SK-N-SH treated with all-trans-retinoic acid at 6 μM for 48 hours (cell line): ENCODE measurements at regions not wholly inside any gene's neighbourhood (a gene's known extent, or its start where the extent isn't known, plus 50 kb on each side); places are given as distances from the start of the nearest gene placed in this dataset.

ENCODE experiments used
- ATAC-seq: fragments of 200-7000 bp; cut with Tn5 transposase; 3 replicates; pipeline ENCODE4 v1.9.1; 2020; ENCODE audit warnings: mild to moderate bottlenecking, moderate library complexity
- CSDC2 ChIP-seq: fragments of 250-450 bp; sonication (Bioruptor Pico); IDR thresholded peaks from 2 replicates; pipeline ENCODE4 v1.5.0; 2020; ENCODE audit warnings: mild to moderate bottlenecking, moderate library complexity
- CSRNP3 ChIP-seq: fragments of 250-450 bp; sonication (Bioruptor Pico); IDR thresholded peaks from 2 replicates; pipeline ENCODE4 v1.5.1; 2021; ENCODE audit warnings: mild to moderate bottlenecking, moderate library complexity
- GLIS3 ChIP-seq: fragments of 250-450 bp; sonication (Bioruptor Pico); IDR thresholded peaks from 2 replicates; pipeline ENCODE4 v1.5.0; 2020; ENCODE audit warnings: mild to moderate bottlenecking, moderate library complexity
- ISL1 ChIP-seq: fragments of 250-450 bp; sonication (Bioruptor Pico); IDR thresholded peaks from 2 replicates; pipeline ENCODE4 v2.1.2; 2022; ENCODE audit warnings: mild to moderate bottlenecking, moderate library complexity
- PATZ1 ChIP-seq: fragments of 250-450 bp; sonication (Bioruptor Pico); IDR thresholded peaks from 2 replicates; pipeline ENCODE4 v1.8.0; 2020; ENCODE audit warnings: mild to moderate bottlenecking, moderate library complexity, borderline replicate concordance
- PPARA ChIP-seq: fragments of 250-450 bp; sonication (Bioruptor Pico); IDR thresholded peaks from 2 replicates; pipeline ENCODE4 v1.5.0; 2020; ENCODE audit warnings: mild to moderate bottlenecking, borderline replicate concordance
- RARB ChIP-seq: fragments of 250-450 bp; sonication (Bioruptor Pico); IDR thresholded peaks from 2 replicates; pipeline ENCODE4 v1.8.0; 2021; ENCODE audit warnings: mild to moderate bottlenecking, moderate library complexity
- SNAI2 ChIP-seq: fragments of 250-450 bp; sonication (Bioruptor Pico); IDR thresholded peaks from 2 replicates; pipeline ENCODE4 v1.5.0; 2020; ENCODE audit warnings: mild to moderate bottlenecking, moderate library complexity
- TOX ChIP-seq: fragments of 250-450 bp; sonication (Bioruptor Pico); IDR thresholded peaks from 2 replicates; pipeline ENCODE4 v1.8.0; 2021; ENCODE audit warnings: mild to moderate bottlenecking, moderate library complexity, borderline replicate concordance
- ZC3H10 ChIP-seq: fragments of 250-450 bp; sonication (Bioruptor Pico); IDR thresholded peaks from 2 replicates; pipeline ENCODE4 v1.5.1; 2021; ENCODE audit warnings: mild to moderate bottlenecking, moderate library complexity
- ZFP30 ChIP-seq: fragments of 450-650 bp; formaldehyde crosslinking; IDR thresholded peaks from 2 replicates; pipeline ENCODE4 v1.5.0; 2022; ENCODE audit warnings: mild to moderate bottlenecking, moderate library complexity
- ZNF565 ChIP-seq: fragments of 450-650 bp; formaldehyde crosslinking; conservative IDR thresholded peaks from 2 replicates; pipeline ENCODE4 v1.5.0; 2020; ENCODE audit warnings: low read depth, mild to moderate bottlenecking, moderate library complexity
- ZNF70 ChIP-seq: fragments of 450-650 bp; formaldehyde crosslinking; IDR thresholded peaks from 2 replicates; pipeline ENCODE4 v1.5.0; 2020; ENCODE audit warnings: mild to moderate bottlenecking, moderate library complexity
- ZNF8 ChIP-seq: fragments of 450-650 bp; formaldehyde crosslinking; IDR thresholded peaks from 2 replicates; pipeline ENCODE4 v1.5.0; 2020; ENCODE audit warnings: mild to moderate bottlenecking, moderate library complexity
- TF ChIP-seq, protein P1 (sequence below): fragments of 250-450 bp; sonication (Bioruptor Pico); IDR thresholded peaks from 2 replicates; pipeline ENCODE4 v1.8.0; 2021; ENCODE audit warnings: low read depth, mild to moderate bottlenecking, moderate library complexity, borderline replicate concordance
- TF ChIP-seq, protein P2 (sequence below): fragments of 250-450 bp; sonication (Bioruptor Pico); IDR thresholded peaks from 2 replicates; pipeline ENCODE4 v1.5.0; 2020; ENCODE audit warnings: mild to moderate bottlenecking, moderate library complexity

DNA sequence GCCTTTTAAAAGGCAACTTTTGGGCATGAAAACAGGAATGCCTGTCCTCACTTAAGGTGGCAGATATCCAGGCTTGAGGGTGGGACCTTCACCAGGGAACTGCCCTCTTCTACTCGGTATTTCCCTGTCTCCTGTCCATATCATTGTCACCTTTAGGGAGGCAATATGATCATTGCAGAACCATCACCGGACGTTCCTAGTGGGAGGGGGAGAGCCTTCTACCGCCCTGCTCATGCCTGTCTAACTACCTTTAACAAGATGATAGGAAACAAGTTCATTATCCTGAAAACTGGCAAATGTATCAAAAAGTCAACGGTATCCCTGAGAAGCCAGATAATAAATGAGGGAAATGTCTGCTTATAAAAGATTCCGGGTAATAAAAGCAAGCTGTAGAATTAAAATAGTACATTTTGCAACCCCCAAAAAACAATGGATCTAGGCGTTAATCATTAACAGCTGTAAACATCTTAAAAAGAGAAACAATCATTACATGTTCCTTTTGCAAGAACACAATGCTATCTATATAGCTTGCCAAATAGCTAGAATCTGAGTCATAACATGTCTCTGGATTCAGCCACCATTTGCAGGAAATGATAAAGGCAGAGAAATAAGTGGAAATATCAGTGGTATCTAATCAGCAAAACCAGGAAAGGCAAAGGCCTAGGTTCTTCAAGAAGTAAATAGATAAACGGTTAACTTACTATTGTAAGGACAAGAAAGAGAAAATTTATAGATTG lies 852.9 kb upstream of the ADGRL4 start:
- peak; percentile 71 for ATAC-seq
- no peak for TF ChIP-seq ZC3H10 (CRISPR knock-in tag)
- peak; percentile 51 for TF ChIP-seq ISL1 (CRISPR knock-in tag)

DNA sequence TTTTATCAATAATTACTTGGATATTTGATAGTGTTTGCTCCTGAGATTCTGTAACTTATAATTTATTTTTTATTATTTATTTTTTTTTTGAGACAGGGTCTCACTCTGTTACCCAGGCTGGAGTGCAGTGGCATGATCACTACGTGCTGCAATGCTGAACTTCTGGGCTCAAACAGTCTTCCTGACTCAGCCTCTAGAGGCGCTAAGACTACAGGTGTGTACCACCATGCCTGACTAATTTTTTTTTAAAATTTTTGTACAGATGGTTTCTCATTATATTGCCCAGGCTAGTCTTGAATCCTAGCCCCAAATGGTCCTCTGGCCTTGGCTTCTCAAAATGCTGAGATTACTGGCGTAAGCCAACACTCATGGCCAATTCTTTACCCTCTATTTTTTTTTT lies 845.5 kb upstream of the ADGRL4 start:
- TF ChIP-seq ZNF8 (CRISPR knock-in tag): no peak
- no peak for TF ChIP-seq ZNF565 (CRISPR knock-in tag)
- TF ChIP-seq RARB (CRISPR knock-in tag): no peak
- TF ChIP-seq CSDC2 (CRISPR knock-in tag): no peak
- TF ChIP-seq, protein P1, sequence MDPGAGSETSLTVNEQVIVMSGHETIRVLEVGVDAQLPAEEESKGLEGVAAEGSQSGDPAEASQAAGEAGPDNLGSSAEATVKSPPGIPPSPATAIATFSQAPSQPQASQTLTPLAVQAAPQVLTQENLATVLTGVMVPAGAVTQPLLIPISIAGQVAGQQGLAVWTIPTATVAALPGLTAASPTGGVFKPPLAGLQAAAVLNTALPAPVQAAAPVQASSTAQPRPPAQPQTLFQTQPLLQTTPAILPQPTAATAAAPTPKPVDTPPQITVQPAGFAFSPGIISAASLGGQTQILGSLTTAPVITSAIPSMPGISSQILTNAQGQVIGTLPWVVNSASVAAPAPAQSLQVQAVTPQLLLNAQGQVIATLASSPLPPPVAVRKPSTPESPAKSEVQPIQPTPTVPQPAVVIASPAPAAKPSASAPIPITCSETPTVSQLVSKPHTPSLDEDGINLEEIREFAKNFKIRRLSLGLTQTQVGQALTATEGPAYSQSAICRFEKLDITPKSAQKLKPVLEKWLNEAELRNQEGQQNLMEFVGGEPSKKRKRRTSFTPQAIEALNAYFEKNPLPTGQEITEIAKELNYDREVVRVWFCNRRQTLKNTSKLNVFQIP (CRISPR knock-in tag): no peak
- ATAC-seq: no peak

DNA sequence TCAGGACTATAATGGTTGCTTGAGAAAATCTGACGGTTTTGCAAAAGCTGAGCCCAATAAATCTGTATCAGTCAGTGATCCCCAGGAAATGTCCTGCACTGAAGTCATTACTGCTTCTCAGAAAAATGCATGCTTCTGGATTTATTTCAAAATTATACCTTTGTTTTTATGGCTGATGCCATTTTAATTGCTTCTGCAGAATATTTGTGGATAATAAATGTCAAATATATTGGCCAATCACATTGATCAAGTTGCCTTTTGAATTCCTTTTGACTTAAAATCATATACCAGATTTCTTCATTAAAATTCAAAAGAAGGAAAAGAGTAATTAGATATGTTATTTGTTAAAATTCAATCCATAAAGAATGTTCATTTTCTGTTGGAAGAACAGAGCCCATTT lies 842.9 kb upstream of the ADGRL4 start:
- TF ChIP-seq ZC3H10 (CRISPR knock-in tag): peak; percentile 24; the same call in 1 of the 2 replicates
- TF ChIP-seq ZNF565 (CRISPR knock-in tag): no peak
- no peak for TF ChIP-seq PPARA (CRISPR knock-in tag)
- peak; percentile 31; the same call in 1 of the 2 replicates for TF ChIP-seq CSRNP3 (CRISPR knock-in tag)
- TF ChIP-seq ZFP30: no peak
- no peak for TF ChIP-seq CSDC2 (CRISPR knock-in tag)
- peak; percentile 92 for TF ChIP-seq ISL1 (CRISPR knock-in tag)
- TF ChIP-seq, protein P1 (CRISPR knock-in tag): no peak
- TF ChIP-seq SNAI2 (CRISPR knock-in tag): no peak
- no peak for TF ChIP-seq RARB (CRISPR knock-in tag)
- TF ChIP-seq GLIS3 (CRISPR knock-in tag): no peak
- ATAC-seq: no peak

GRCh38 chr1:79848316-79848715 lies 841.8 kb upstream of the ADGRL4 start:
- ATAC-seq: no peak
- TF ChIP-seq SNAI2 (CRISPR knock-in tag): no peak
- TF ChIP-seq, protein P2, sequence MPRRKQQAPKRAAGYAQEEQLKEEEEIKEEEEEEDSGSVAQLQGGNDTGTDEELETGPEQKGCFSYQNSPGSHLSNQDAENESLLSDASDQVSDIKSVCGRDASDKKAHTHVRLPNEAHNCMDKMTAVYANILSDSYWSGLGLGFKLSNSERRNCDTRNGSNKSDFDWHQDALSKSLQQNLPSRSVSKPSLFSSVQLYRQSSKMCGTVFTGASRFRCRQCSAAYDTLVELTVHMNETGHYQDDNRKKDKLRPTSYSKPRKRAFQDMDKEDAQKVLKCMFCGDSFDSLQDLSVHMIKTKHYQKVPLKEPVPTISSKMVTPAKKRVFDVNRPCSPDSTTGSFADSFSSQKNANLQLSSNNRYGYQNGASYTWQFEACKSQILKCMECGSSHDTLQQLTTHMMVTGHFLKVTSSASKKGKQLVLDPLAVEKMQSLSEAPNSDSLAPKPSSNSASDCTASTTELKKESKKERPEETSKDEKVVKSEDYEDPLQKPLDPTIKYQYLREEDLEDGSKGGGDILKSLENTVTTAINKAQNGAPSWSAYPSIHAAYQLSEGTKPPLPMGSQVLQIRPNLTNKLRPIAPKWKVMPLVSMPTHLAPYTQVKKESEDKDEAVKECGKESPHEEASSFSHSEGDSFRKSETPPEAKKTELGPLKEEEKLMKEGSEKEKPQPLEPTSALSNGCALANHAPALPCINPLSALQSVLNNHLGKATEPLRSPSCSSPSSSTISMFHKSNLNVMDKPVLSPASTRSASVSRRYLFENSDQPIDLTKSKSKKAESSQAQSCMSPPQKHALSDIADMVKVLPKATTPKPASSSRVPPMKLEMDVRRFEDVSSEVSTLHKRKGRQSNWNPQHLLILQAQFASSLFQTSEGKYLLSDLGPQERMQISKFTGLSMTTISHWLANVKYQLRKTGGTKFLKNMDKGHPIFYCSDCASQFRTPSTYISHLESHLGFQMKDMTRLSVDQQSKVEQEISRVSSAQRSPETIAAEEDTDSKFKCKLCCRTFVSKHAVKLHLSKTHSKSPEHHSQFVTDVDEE (CRISPR knock-in tag): no peak
- no peak for TF ChIP-seq ZNF565 (CRISPR knock-in tag)
- TF ChIP-seq PATZ1 (CRISPR knock-in tag): no peak
- TF ChIP-seq CSDC2 (CRISPR knock-in tag): no peak
- no peak for TF ChIP-seq ZNF70
- no peak for TF ChIP-seq PPARA (CRISPR knock-in tag)
- TF ChIP-seq, protein P1 (CRISPR knock-in tag): no peak
- TF ChIP-seq ZFP30: no peak
- no peak for TF ChIP-seq TOX (CRISPR knock-in tag)
